K562 (cell line): ENCODE measurements at regions not wholly inside any gene's neighbourhood (a gene's known extent, or its start where the extent isn't known, plus 50 kb on each side); places are given as distances from the start of the nearest gene placed in this dataset.

Experiments
- CBFA2T2 ChIP-seq: fragments of 450-650 bp; conservative IDR thresholded peaks from 2 replicates; pipeline ENCODE4 v1.6.1; 2017; ENCODE audit warnings: mild to moderate bottlenecking
- CEBPG ChIP-seq, 3 experiments: fragments of 200-800 bp in 1 of 3; sonication (Bioruptor generic) in 1 of 3; sonication (generic) in 1 of 3; formaldehyde crosslinking in 1 of 3; IDR thresholded peaks in 2 of 3; conservative IDR thresholded peaks in 1 of 3; 2 replicates each; pipeline versions ENCODE4 v1.6.1 to v1.8.0; 2016 to 2022; ENCODE audit warnings: missing compliant biosample characterization in 2 of 3, missing genetic modification characterization in 2 of 3, mild to moderate bottlenecking in 1 of 3, missing genetic modification reagents in 1 of 3
- ETV1 ChIP-seq: fragments of 450-650 bp; conservative IDR thresholded peaks from 2 replicates; pipeline ENCODE4 v1.6.1; 2016; ENCODE audit warnings: missing genetic modification characterization, control low read depth, low read depth, missing compliant biosample characterization
- FOXP4 ChIP-seq: sonication (generic); formaldehyde crosslinking; IDR thresholded peaks from 2 replicates; pipeline ENCODE4 v1.8.0; 2022; ENCODE audit warnings: mild to moderate bottlenecking, missing genetic modification reagents, borderline replicate concordance
- HDAC1 ChIP-seq, 2 experiments: fragments of 450-650 bp; IDR thresholded peaks; 2 replicates each; pipeline ENCODE4 v1.6.1; 2016 to 2017; ENCODE audit warnings: inconsistent platforms in 1 of 2, mild to moderate bottlenecking in 1 of 2, moderate library complexity in 1 of 2
- LCOR ChIP-seq: sonication (generic); formaldehyde crosslinking; IDR thresholded peaks from 2 replicates; pipeline ENCODE4 v1.8.0; 2022; ENCODE audit warnings: mild to moderate bottlenecking, missing genetic modification reagents
- NCOR1 ChIP-seq: fragments of 450-650 bp; IDR thresholded peaks from 2 replicates; pipeline ENCODE4 v1.6.1; 2016; ENCODE audit warnings: mild to moderate bottlenecking, moderate library complexity
- NR2C2 ChIP-seq, 2 experiments: fragments of 200-800 bp in 1 of 2; sonication (Bioruptor generic) in 1 of 2; sonication (generic) in 1 of 2; formaldehyde crosslinking in 1 of 2; IDR thresholded peaks; 2 replicates each; pipeline versions ENCODE4 v1.6.1 to v1.8.0; 2016 to 2022; ENCODE audit warnings: mild to moderate bottlenecking in 1 of 2, missing compliant biosample characterization in 1 of 2, missing genetic modification characterization in 1 of 2, missing genetic modification reagents in 1 of 2
- POLR2AphosphoS5 ChIP-seq: IDR thresholded peaks from 2 replicates; pipeline ENCODE4 v1.6.1; 2011; ENCODE audit warnings: mild to moderate bottlenecking, low read depth, low read length, moderate library complexity; ENCODE audit not compliant: control insufficient read depth, insufficient read depth
- POLR3G ChIP-seq: IDR thresholded peaks from 2 replicates; pipeline ENCODE4 v1.6.1; 2011; ENCODE audit not compliant: insufficient read length, insufficient replicate concordance; ENCODE audit errors: extremely low read depth
- PTRF ChIP-seq: fragments of 450-650 bp; IDR thresholded peaks from 2 replicates; pipeline ENCODE4 v1.6.1; 2016; ENCODE audit warnings: mild to moderate bottlenecking, missing genetic modification characterization, missing compliant biosample characterization
- RBFOX2 ChIP-seq: fragments of 200-400 bp; formaldehyde crosslinking; IDR thresholded peaks from 2 replicates; pipeline ENCODE4 v1.6.1; 2017; ENCODE audit warnings: low read depth, mild to moderate bottlenecking, low read length, moderate library complexity
- RCOR1 ChIP-seq, 2 experiments: IDR thresholded peaks; 2 replicates each; pipeline ENCODE4 v1.6.1; 2012; ENCODE audit warnings: low read depth in 2 of 2, low read length in 2 of 2, borderline replicate concordance in 1 of 2, improper control_type of control experiment in 1 of 2
- SMARCE1 ChIP-seq: fragments of 450-650 bp; IDR thresholded peaks from 2 replicates; pipeline ENCODE4 v1.7.1; 2016; ENCODE audit warnings: mild to moderate bottlenecking
- SREBF1 ChIP-seq: fragments of 150-350 bp; IDR thresholded peaks from 2 replicates; pipeline ENCODE4 v1.6.1; 2014; ENCODE audit warnings: antibody characterized with exemption, low read depth, low read length, borderline replicate concordance
- TAL1 ChIP-seq: fragments of 450-650 bp; IDR thresholded peaks from 2 replicates; pipeline ENCODE4 v1.6.1; 2016; ENCODE audit warnings: mild to moderate bottlenecking
- ZBTB33 ChIP-seq: sonication (generic); formaldehyde crosslinking; IDR thresholded peaks from 2 replicates; pipeline ENCODE4 v1.8.1; 2023; ENCODE audit warnings: mild to moderate bottlenecking, missing genetic modification reagents
- ZFP36 ChIP-seq: fragments of 150-350 bp; IDR thresholded peaks from 2 replicates; pipeline ENCODE4 v1.6.1; 2018; ENCODE audit warnings: low read length, low read depth; ENCODE audit not compliant: partially characterized antibody
- TF ChIP-seq, protein P1 (sequence below): sonication (generic); formaldehyde crosslinking; IDR thresholded peaks from 2 replicates; pipeline ENCODE4 v1.8.0; 2022; ENCODE audit warnings: missing genetic modification reagents, mild to moderate bottlenecking, moderate library complexity, borderline replicate concordance
- TF ChIP-seq, protein P2 (sequence below): fragments of 450-650 bp; formaldehyde crosslinking; IDR thresholded peaks from 2 replicates; pipeline ENCODE4 v1.4.0; 2020; ENCODE audit warnings: mild to moderate bottlenecking

DNA sequence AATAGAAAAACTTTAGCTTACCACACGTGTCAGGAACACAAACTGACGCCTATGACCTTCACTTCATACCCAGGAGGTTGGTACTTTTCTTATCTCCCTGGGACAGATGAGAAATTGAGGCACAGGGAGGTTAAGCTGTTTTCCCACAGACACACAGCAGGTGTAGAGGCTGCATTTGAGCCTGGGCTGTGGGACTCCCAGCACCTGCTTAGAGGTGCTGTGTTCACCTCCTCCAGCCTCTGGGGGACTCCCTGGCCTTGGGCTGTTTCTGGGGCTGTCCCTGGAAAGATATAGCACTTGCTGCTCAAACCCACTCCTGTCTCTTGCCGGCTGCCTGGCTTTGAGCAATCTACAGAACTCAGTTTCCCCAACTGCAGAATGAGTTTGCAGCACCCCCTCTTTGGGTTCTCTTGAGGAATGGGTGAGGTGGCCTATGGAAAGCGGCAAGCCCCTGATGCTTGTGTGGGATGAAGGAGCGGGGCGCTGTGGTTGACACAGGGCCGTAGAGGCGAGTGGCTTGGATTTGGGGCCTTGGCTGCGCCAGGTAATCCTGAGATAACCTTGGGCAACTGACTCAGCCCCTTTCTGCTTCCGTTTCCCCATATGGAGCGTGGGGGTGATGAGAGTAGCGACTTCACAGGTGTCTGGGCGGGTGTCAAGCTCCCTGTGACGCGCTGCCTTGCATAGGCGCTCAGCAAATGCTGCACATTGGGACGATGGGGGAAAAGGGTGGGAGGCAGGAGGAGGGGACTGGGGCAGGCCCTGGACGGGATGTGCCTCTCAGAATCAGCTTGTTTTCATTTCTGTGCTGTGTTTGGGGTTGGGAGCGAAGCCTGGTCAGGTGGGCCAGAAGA is 104.5 kb upstream of the CIBAR2 start (continued):
- TF ChIP-seq, protein P1, sequence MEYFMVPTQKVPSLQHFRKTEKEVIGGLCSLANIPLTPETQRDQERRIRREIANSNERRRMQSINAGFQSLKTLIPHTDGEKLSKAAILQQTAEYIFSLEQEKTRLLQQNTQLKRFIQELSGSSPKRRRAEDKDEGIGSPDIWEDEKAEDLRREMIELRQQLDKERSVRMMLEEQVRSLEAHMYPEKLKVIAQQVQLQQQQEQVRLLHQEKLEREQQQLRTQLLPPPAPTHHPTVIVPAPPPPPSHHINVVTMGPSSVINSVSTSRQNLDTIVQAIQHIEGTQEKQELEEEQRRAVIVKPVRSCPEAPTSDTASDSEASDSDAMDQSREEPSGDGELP (CRISPR knock-in tag): peak; percentile 60; the same call in 1 of the 2 replicates
- 0 out of 2 replicates have a peak, but pooled peaks have one; percentile 39 for TF ChIP-seq LCOR (CRISPR knock-in tag)
- 0 out of 2 replicates have a peak, but pooled peaks have one; percentile 44 for TF ChIP-seq SMARCE1
- TF ChIP-seq PTRF (tag): no peak
- TF ChIP-seq POLR3G: no peak
- peak; percentile 45 for TF ChIP-seq NCOR1
- no peak for TF ChIP-seq FOXP4 (CRISPR knock-in tag)
- TF ChIP-seq CEBPG (CRISPR knock-in tag; IDR thresholded peaks at IDR 0.05): no peak
- TF ChIP-seq CEBPG (tag; conservative IDR thresholded peaks at IDR 0.05 in 1 of 2, IDR thresholded peaks at IDR 0.05 in 1 of 2): no peak
- TF ChIP-seq ETV1 (tag): peak; percentile 47; the same call in 1 of the 2 replicates
- TF ChIP-seq NR2C2 (CRISPR knock-in tag; IDR thresholded peaks at IDR 0.05): no peak
- TF ChIP-seq NR2C2 (tag; IDR thresholded peaks at IDR 0.05): no peak
- peak; percentile 57 for TF ChIP-seq ZBTB33 (CRISPR knock-in tag)
- 0 out of 2 replicates have a peak, but pooled peaks have one; percentile 43 for TF ChIP-seq POLR2AphosphoS5
- TF ChIP-seq ZFP36: peak; percentile 87
- TF ChIP-seq RCOR1 (IDR thresholded peaks at IDR 0.05; ENCODE audit: borderline replicate concordance in 1 of 2, low read depth in 2 of 2, low read length in 2 of 2): peak in 1 of 2 experiments; percentile 73; a peak in 2 of 4 replicates
- peak; percentile 23; the same call in 1 of the 2 replicates for TF ChIP-seq TAL1
- TF ChIP-seq RBFOX2: no peak
- no peak for TF ChIP-seq SREBF1
- TF ChIP-seq, protein P2, sequence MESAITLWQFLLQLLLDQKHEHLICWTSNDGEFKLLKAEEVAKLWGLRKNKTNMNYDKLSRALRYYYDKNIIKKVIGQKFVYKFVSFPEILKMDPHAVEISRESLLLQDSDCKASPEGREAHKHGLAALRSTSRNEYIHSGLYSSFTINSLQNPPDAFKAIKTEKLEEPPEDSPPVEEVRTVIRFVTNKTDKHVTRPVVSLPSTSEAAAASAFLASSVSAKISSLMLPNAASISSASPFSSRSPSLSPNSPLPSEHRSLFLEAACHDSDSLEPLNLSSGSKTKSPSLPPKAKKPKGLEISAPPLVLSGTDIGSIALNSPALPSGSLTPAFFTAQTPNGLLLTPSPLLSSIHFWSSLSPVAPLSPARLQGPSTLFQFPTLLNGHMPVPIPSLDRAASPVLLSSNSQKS: no peak
- peak in 1 of 2 experiments; percentile 29; a peak in 1 of 4 replicates for TF ChIP-seq HDAC1 (IDR thresholded peaks at IDR 0.05)
- TF ChIP-seq CBFA2T2: peak; percentile 76
